ENCODE measurements at regions not wholly inside any gene's neighbourhood (a gene's known extent, or its start where the extent isn't known, plus 50 kb on each side); places are given as distances from the start of the nearest gene placed in this dataset.

- H3K27ac ChIP-seq: no peak overlapping the region
- no peak for TF ChIP-seq CTCF (conservative IDR thresholded peaks at IDR 0.05)
Measured at GRCh38 chr9:11821306-11821975, 871.7 kb upstream of the TYRP1 start.

GRCh38 chr9:11828201-11828600, 865.0 kb upstream of the TYRP1 start:
- no peak overlapping the region for H3K27ac ChIP-seq
- no peak for TF ChIP-seq CTCF (conservative IDR thresholded peaks at IDR 0.05)

DNA sequence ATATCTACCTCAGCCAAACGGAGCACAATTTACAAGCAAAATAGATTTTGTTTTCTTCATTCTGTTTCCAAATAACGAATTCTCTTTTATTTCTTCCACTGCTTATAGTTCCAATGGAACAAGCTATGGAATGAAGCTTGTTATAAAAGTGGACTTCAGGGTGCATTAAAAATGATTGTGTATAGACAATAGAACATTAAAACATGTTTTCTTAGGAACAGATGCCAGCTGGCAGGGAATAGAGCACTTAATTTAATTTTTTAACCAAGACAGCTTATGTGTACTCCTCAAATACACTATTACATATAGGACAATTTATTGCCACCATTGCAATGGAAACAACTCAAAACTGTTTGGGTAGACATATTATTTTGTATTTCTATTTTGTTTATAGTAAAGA, 860.1 kb upstream of the TYRP1 start:
- H3K27ac ChIP-seq: no peak overlapping the region
- TF ChIP-seq CTCF (conservative IDR thresholded peaks at IDR 0.05): no peak

- H3K27ac ChIP-seq: no peak overlapping the region
- TF ChIP-seq CTCF (conservative IDR thresholded peaks at IDR 0.05): no peak
Measured at GRCh38 chr9:11868795-11869194, 824.4 kb upstream of the TYRP1 start.

DNA sequence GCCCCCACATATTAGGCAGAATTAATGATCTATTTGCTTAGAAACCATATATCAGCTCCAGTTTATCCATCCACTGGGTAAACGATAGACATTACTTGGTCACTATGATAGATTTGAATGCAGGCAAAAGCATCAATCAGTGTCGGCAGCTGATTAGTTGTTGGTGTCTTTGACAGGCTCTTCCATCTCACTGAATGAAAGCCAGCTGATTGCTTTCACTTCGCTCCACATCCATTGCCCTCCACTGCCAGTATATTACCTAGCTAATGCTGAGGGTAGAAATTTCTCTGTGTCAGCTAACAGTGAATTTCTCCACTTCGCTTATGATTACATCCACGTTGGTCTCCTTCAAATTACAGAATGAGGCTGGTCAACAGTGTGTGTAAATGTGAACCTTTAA, 821.3 kb upstream of the TYRP1 start:
- H3K27ac ChIP-seq: no peak overlapping the region
- no peak for TF ChIP-seq CTCF (conservative IDR thresholded peaks at IDR 0.05)

DNA sequence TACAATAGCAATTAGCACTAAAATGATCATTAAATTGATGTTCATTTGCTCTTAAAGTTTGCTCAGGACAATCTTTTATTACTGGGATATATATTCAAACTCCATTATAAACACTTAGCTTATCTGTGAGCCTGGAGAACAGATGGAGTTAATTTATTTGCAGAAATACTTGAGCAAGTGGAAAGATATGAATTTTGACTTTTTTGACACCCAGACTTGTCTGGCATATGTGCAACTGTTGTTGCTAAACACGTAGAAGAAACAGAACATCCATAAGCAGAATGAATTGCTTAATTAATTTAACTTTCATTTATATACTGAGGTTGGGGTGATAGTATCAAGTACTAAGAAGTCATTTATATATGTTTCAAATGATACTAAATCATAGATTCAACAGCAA, 820.7 kb upstream of the TYRP1 start:
- H3K27ac ChIP-seq: no peak overlapping the region
- no peak for TF ChIP-seq CTCF (conservative IDR thresholded peaks at IDR 0.05)

GRCh38 chr9:11874414-11874813, 818.8 kb upstream of the TYRP1 start:
- TF ChIP-seq CTCF (conservative IDR thresholded peaks at IDR 0.05): no peak
- H3K27ac ChIP-seq: no peak overlapping the region

Measured in VCaP (cell line).